PC-9 (cell line): ENCODE measurements at regions not wholly inside any gene's neighbourhood (a gene's known extent, or its start where the extent isn't known, plus 50 kb on each side); places are given as distances from the start of the nearest gene placed in this dataset.

Experiments
- BruUV-seq: library from RNA; stranded (reverse); fragments of 400-500 nt; replicated peaks from 2 replicates; lab custom pipeline; 2021; lab: Mats Ljungman, UMichigan
- CTCF ChIA-PET: fragments of 300-600 bp; sonication (Branson Sonifier 250); formaldehyde crosslinking; loops from one replicate; lab custom pipeline; 2022; ENCODE audit warnings: antibody characterized with exemption; lab: Charles Lee
- POLR2A ChIA-PET: fragments of 300-600 bp; sonication (Branson Sonifier 250); formaldehyde crosslinking; loops from one replicate; lab custom pipeline; 2022; ENCODE audit warnings: antibody characterized with exemption; ENCODE audit not compliant: unreplicated experiment; lab: Charles Lee
- DNase-seq, 2 experiments: peaks; one replicate each; pipeline versions ENCODE4 v3.0.0 to v3.0.0-alpha.2; 2015 to 2022; ENCODE audit warnings: mixed read lengths in 1 of 2
- H2AFZ ChIP-seq: fragments of 200-600 bp; sonication (generic); 2 replicates; pipeline ENCODE4 v1.8.1; 2017; ENCODE audit warnings: antibody characterized with exemption
- H3F3A ChIP-seq: fragments of 200-600 bp; sonication (generic); 2 replicates; pipeline ENCODE4 v1.8.1; 2017; ENCODE audit warnings: antibody characterized with exemption, mild to moderate bottlenecking, low read depth; ENCODE audit not compliant: insufficient read depth
- H3K27ac ChIP-seq: fragments of 200-600 bp; sonication (generic); 2 replicates; pipeline ENCODE4 v1.6.1; 2016; ENCODE audit warnings: mixed run types
- H3K27me3 ChIP-seq: fragments of 200-600 bp; sonication (generic); 2 replicates; pipeline ENCODE4 v1.6.1; 2016; ENCODE audit warnings: low read depth, mixed run types; ENCODE audit not compliant: insufficient read depth
- H3K36me3 ChIP-seq: fragments of 200-600 bp; sonication (generic); 2 replicates; pipeline ENCODE4 v1.6.1; 2016; ENCODE audit warnings: low read depth, mixed run types
- H3K4me1 ChIP-seq: fragments of 200-600 bp; sonication (generic); replicated peaks from 2 replicates; pipeline ENCODE4 v1.6.1; 2016; ENCODE audit warnings: mixed run types; ENCODE audit not compliant: insufficient read depth
- H3K4me2 ChIP-seq: fragments of 200-600 bp; sonication (generic); 2 replicates; pipeline ENCODE4 v1.6.1; 2017; ENCODE audit warnings: mixed run types
- H3K4me3 ChIP-seq: fragments of 200-600 bp; sonication (generic); 2 replicates; pipeline ENCODE4 v1.6.1; 2016; ENCODE audit warnings: mixed run types
- H3K79me2 ChIP-seq: fragments of 200-600 bp; sonication (generic); 2 replicates; pipeline ENCODE4 v1.6.1; 2017; ENCODE audit warnings: low read depth, mixed run types
- H3K9me2 ChIP-seq: fragments of 200-600 bp; sonication (generic); 2 replicates; pipeline ENCODE4 v1.8.1; 2017; ENCODE audit warnings: mild to moderate bottlenecking; ENCODE audit not compliant: insufficient read depth
- H3K9me3 ChIP-seq: fragments of 200-600 bp; sonication (generic); 2 replicates; pipeline ENCODE4 v1.8.1; 2016; ENCODE audit warnings: low read depth; ENCODE audit not compliant: insufficient read depth
- H4K20me1 ChIP-seq: fragments of 200-600 bp; sonication (generic); 2 replicates; pipeline ENCODE4 v1.8.1; 2017; ENCODE audit not compliant: insufficient read depth
- CTCF ChIP-seq: fragments of 200-600 bp; sonication (generic); conservative IDR thresholded peaks from 2 replicates; pipeline ENCODE4 v1.6.1; 2017; ENCODE audit warnings: mixed run types, antibody characterized with exemption, mild to moderate bottlenecking, moderate library complexity
- EZH2 ChIP-seq: fragments of 200-600 bp; sonication (generic); IDR thresholded peaks from 2 replicates; pipeline ENCODE4 v1.8.0; 2017; ENCODE audit warnings: antibody characterized with exemption, low read depth
- intact Hi-C: fragments of 100-400 bp; cut with micrococcal nuclease; formaldehyde crosslinking; loops from one replicate; pipeline ENCODE4 v1.10.0; 2022; ENCODE audit not compliant: unreplicated experiment

GRCh38 chr2:45130736-45131135 lies 121.5 kb upstream of the SIX2 start:
- POLR2A ChIA-PET, result interaction anchor here (0.6 kb wide), 1 partner anchor 39 kb away, joined by 4 read pairs; no protein-coding TSS in a partner anchor
- Histone ChIP-seq H3K79me2 (no peaks in the 10 kb centered on the region), H3K4me2 (no peak overlapping the region), H3F3A (peaks cover 7% of the 10 kb centered on the region), H3K4me1 (peaks cover 39% of the 10 kb centered on the region), H3K4me3 (no peak overlapping the region), H3K36me3 (no peaks in the 10 kb centered on the region), H3K9me3 (no peaks in the 10 kb centered on the region), H2AFZ (no peak overlapping the region), H4K20me1 (no peaks in the 10 kb centered on the region), H3K27me3 (no peaks in the 10 kb centered on the region), H3K27ac (no peak overlapping the region), H3K9me2 (no peaks in the 10 kb centered on the region)
- DNase-seq, result no peak
- no TSS peak for BruUV-seq
- intact Hi-C loops, result no loop called here
- no peak for TF ChIP-seq EZH2
- no peak for TF ChIP-seq CTCF
- CTCF ChIA-PET, result no interaction called here

- intact Hi-C loops, result loop anchor here (1.0 kb wide), 1 partner anchor 9 kb away; no protein-coding TSS in a partner anchor
- peak; percentile 77 to 93 for DNase-seq
- Histone ChIP-seq H3K9me2 (no peaks in the 10 kb centered on the region), H3K27me3 (no peaks in the 10 kb centered on the region), H3K79me2 (no peaks in the 10 kb centered on the region), H2AFZ (no peak overlapping the region), H3K9me3 (no peaks in the 10 kb centered on the region), H3K4me2 (peak overlapping the region; percentile 51), H3F3A (peaks cover 7% of the 10 kb centered on the region), H4K20me1 (no peaks in the 10 kb centered on the region), H3K4me3 (no peak overlapping the region), H3K4me1 (peaks cover 35% of the 10 kb centered on the region), H3K36me3 (no peaks in the 10 kb centered on the region), H3K27ac (no peak overlapping the region)
- BruUV-seq, result no TSS peak
- ChIA-PET POLR2A (interaction anchor here (0.6 to 0.7 kb wide), 6 partner anchors 8 to 207 kb away, joined by 3 to 10 read pairs (median 5); no protein-coding TSS in a partner anchor), CTCF (interaction anchor here (0.5 to 1.1 kb wide), 4 partner anchors 9 to 356 kb away, joined by 3 to 4 read pairs (median 4); no protein-coding TSS in a partner anchor)
- TF ChIP-seq EZH2 (no peak), CTCF (no peak; the same call in 1 of the 2 replicates)
Measured at GRCh38 chr2:45128580-45128997, 119.3 kb upstream of the SIX2 start.

- Histone ChIP-seq H3K4me1 (peaks cover 42% of the 10 kb centered on the region), H3K36me3 (no peaks in the 10 kb centered on the region), H3K4me3 (no peak overlapping the region), H2AFZ (no peak overlapping the region), H3K27ac (no peak overlapping the region), H3K4me2 (no peak overlapping the region), H3K79me2 (no peaks in the 10 kb centered on the region), H3K9me3 (no peaks in the 10 kb centered on the region), H3K9me2 (no peaks in the 10 kb centered on the region), H4K20me1 (no peaks in the 10 kb centered on the region), H3F3A (peaks cover 7% of the 10 kb centered on the region), H3K27me3 (no peaks in the 10 kb centered on the region)
- BruUV-seq, result no TSS peak
- DNase-seq, result no peak
- TF ChIP-seq CTCF, result no peak
- TF ChIP-seq EZH2, result no peak
- ChIA-PET POLR2A (interaction anchor here (0.6 kb wide), 1 partner anchor 156 kb away, joined by 3 read pairs; no protein-coding TSS in a partner anchor), CTCF (interaction anchor here (1.1 kb wide), 1 partner anchor 8 kb away, joined by 4 read pairs; no protein-coding TSS in a partner anchor)
- intact Hi-C loops, result loop anchor here (1.0 kb wide), 1 partner anchor 9 kb away; no protein-coding TSS in a partner anchor
Measured at GRCh38 chr2:45127891-45128290, 118.6 kb upstream of the SIX2 start.
